ENCODE measurements at regions not wholly inside any gene's neighbourhood (a gene's known extent, or its start where the extent isn't known, plus 50 kb on each side); places are given as distances from the start of the nearest gene placed in this dataset.

DNA sequence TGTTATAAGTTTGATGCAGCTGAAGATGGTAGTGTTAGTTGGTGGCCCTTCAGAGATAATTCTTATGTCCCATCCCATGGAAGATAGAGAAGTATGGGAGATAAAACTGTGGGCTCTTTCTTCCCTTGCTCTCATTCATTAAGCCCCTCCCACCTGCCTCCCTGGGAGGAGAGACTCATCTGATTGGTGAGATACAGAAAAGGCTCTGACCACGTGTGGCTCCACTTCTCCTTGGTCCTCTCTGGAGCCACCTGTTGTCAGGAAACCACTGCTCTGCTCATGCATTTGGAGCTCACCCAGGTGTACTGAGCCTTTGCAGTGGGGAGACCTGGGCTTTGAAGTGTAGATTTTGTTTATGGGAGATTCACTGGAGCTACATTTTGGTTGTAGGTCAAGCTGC, 293.2 kb upstream of the RASGRP1 start:
- DNase-seq (ENCODE audit: low read depth) = no peak

DNA sequence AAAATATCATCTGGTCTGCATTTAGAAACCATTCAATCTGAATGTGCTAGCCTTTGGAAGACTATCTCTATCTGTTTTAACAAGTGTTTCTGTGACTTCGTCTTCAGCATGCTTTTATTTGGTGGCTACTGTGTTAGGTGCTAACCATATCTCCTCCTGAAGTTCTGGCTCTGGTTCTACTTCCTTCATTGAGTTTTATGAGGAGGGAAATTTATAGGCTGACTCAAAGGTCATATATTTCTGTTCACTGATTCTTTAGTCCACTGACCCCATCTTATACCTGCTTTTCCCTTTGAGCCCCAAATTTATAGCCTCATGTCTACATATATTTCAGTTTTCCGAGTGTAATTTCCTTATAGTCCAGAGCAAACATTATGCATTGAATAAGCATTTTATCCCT, 295.0 kb upstream of the RASGRP1 start:
- DNase-seq (ENCODE audit: low read depth) = no peak

DNA sequence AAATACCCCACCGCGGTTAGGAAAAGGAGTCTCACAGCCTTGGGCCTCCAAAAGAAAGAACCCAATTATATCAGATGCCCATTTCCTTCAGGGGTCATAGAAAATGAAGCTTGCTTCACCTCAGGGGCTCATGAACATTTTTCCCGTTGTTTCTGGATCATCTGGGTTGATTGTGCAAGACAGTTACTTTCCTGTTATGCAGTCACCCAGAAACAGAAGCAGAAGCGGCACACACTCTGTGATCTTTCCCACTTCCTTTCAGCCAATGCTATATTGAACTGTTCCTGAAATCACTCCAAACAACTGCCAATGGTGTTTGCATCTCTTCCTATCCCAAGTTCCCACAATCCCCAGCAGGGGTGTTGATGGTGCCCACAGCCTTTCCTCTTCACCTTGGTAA, 295.6 kb upstream of the RASGRP1 start:
- no peak for DNase-seq (ENCODE audit: low read depth)

DNA sequence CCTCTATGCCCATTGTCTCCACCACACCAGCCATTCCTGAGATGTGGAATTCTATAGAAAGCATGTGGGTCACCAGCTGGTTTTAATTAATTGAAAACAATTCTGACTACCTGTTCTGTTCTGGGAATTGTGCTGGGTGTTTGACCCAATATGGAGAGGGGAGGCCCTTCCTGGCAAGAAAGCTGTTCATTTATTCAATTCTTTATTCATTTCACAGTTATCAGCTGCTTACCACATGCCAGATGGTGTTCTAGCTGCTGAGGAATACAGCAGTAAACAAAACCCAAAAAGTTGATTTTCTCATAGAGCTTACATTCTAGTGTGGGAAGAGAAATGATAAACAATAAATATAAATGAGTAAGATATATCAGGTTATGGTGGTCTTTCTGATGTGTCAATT, 296.1 kb upstream of the RASGRP1 start:
- DNase-seq (ENCODE audit: low read depth) = no peak

DNA sequence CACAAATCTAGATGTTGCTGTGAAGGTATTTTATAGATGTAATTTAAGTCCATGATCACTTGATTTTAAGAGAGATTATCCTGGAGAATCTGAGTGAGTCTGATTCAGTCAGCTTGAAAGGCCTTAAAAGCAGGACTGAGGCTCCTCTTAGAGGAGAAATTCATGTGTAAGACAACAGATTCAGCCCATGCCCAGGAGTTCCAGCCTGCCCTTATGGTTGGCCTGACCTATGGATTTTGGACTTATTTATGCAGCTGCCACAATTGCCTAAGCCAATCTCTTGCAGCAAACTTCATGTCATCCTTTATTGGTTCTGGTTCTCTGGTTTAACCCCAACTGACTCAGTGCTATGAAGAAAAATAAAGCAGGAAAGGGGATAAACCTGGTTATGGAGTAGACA, 296.5 kb upstream of the RASGRP1 start:
- no peak for DNase-seq (ENCODE audit: low read depth)

DNA sequence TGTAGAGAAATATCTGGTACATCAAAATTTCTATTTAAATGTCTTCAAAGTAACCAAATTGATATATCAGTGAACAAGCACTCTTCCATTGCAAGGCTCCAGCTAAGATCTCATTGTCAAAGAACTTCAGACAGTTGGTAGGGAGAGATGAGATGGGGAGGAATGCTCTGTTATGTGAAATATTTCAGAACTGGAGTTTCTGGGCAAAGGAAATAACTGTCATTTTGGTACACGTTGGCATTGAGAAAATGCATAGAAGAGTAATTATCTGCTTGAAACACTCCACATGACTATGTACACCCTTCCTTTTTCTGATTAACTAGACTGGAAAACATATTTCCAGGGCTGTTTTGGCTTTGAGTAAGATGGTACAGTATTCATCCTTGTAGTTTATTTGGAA, 297.5 kb upstream of the RASGRP1 start:
- no peak for DNase-seq (ENCODE audit: low read depth)

DNA sequence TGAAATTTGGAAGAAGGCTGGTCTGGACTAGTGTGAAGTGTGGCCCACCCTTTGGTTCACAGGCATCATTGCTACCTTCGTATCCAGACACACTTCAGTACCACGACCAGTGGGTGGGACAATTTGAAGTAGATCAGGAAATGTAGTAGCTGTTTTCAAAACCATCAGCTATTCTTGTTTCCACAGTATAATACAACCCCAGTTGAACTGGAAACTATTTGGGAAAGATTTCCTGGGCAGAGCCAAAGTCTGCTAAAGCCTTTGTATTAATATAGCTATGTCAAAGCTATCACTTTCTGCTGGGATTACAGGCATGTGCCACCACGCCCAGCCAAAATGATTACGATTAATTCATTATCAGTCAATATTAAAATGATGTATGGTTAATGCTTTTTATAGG, 298.8 kb upstream of the RASGRP1 start:
- no peak for DNase-seq (ENCODE audit: low read depth)

DNA sequence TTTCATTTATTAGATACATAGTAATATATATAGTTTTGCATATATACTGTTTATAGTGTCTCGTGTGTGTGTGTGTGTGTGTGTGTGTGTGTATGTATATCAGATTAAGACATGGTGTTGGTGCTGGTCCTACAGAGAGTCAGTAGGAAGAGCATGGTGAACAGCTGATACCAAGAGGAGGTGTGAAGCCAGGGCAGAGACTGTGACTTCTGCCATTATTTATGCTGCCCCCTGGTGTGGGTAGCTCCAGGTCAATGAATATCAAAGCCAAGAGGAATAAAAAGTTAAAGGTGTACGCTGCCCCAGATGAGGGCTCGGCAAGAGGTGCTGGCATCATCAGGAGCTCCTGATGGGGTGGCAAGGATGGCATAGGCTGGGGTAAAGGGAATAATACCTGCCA, 299.5 kb upstream of the RASGRP1 start:
- no peak for DNase-seq (ENCODE audit: low read depth)

DNA sequence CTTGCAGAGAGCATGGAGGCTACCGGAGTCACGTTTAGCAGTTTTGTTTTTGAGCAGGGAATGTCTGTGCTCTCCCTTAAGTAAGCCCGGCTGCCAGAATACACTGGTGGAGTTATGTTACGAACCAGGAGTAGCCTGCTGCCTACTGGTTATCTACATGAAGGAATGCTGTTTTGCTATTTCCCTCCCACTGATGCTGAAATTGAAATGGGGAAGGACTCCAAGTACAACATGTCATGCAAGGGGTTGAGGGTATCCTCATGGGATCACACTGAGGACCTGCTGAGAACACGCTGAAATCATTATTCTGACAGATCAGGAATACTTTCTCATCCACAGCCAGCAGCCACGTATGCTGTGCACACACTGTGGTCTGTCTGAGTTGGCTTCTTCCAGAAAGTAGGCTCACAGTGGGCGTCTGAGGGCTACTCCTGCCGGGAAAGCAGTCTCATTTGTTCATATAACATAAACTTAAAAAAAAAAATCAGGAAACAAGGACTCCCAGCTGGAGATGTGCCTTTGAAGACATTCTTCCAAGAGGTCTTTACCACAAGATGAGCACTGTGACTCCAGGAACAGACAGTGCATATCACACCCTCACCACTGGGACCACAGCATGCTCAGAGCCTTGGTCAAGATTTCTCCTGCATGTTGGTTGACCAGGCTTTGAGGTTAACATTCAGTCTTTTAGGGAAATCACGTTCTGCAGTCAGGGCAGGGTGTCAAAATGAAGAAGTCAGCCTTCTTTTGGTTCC, 300.4 kb upstream of the RASGRP1 start:
- DNase-seq (ENCODE audit: low read depth) = no peak

DNA sequence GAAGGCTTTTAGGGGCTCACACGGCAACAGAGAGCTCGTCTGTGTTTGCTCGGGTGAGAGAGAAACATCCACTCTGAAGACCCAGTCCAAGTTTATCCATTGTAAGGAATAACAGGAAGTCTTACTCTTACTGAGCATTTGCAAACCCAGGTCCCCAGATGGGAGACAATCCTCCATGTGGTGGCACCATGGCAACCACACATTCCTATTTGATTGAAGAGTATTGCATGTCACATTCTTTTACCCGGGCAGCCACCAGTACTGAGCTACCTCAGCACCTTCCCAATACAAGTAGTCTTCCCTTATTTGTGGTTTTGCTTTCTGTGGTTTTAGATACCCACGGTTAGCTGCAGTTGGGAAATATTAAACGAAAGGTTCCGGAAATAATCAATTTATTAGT, 302.9 kb upstream of the RASGRP1 start:
- no peak for DNase-seq (ENCODE audit: low read depth)

DNA sequence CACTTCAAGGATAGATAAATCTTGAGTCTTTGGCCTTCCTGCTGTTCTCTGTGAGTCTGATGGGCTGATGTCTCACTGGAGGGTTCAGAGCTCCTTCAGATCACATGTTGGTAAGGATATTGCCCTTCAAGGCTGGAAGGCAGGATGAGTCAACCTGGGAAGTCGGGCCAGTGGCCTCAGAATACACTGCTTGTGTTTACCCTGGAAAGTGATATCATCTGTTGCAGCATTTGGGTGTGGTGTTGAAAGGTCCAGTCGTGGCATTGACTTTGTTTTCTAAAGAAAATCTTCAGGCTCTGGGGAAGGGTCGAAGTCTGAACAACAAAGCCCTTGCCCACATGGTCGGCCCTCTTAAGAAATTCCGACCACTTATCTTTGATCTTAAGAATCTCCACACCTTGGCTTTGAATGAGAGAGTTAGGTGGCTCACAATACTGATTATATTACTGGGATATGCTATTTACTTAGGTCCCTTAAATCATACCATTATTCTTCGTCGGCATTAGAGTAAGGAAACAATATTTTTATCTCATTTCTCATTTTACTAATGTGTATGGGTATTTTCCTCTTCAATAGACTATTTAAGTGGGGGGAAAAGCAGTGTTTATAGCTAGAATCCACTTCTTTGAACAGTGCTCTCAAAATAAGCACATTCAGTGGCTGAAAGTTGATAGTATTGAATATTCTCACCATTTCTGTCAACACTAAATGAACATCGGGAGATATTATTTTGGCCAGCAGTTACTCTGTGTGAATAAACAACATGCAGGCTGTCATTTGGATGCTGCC, 303.9 kb upstream of the RASGRP1 start:
- DNase-seq (ENCODE audit: low read depth) = no peak

DNA sequence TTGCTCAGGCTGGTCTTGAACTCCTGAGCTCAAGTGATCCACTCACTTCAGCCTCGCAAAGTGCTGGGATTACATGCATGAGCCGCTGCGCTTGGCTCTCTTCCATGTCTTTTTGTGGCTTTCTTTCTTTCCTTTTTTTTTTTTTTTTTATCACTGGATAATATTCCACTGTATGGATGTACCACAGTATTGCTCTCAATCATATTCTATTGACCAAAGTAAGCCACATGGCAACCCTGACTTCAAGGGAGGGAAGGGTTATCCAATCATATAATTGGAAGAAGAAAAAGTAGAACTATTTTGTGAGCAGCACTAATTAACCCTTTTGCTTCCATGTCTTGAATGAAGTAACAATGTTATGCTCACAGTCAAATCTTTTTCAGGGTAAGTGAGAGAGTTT, 307.0 kb upstream of the RASGRP1 start:
- no peak for DNase-seq (ENCODE audit: low read depth)

DNA sequence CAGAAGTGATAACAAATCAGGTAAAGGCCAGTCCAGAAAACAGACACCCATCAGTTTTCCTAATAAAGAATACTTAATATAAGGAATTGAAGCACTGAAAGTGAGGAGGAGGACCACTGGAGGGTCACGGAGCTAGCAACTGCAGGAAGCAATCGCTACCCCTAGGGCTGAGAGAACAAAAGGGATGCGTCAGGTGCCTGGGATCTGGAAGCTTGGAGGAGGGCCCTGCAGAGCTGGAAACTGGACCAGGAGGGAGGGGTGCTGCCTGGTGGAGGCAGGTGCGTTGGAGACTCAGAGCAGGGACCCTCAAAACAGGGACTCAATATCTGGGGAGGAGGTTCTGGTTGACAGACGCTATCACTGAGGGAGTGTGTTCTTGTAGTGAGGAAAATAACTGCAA, 308.1 kb upstream of the RASGRP1 start:
- no peak for DNase-seq (ENCODE audit: low read depth)

DNA sequence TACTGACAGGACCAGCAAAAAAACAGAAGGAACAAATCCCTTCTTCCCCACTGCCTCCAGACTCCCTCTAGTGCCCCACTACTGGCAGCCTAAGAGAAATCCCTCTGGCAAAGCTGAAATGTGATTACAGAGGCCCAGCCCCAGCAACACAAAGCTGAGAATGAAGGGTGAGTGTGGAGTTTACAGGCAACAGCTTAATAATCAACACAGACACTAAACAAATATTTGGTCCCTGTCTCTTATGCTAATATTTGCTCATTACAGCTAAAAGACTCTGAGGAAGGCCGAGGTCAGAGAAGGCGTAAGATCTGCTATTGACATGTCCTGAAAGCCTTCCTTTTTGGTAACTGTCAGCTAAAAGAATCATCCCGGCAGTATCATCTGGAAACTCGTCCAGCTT, 308.5 kb upstream of the RASGRP1 start:
- no peak for DNase-seq (ENCODE audit: low read depth)

DNA sequence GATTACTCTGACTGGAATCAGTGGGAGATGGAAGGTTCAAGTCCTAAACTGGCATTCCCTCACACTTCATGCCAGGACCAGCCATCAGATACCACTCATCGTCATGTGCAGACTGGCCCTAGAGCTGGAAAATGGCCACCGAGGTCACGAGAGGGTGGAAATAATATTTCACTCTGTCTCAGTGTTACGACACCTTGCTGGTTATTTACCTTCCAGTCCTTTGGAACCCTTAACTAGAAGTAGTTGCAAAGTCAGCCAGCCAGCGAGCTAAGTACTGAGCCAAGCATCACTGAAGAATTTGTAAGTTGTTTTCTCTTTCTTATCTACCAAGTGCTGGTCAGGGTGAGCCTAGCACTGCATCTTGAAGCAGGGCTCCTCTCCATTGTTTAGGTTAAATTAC, 309.9 kb upstream of the RASGRP1 start:
- no peak for DNase-seq (ENCODE audit: low read depth)

DNA sequence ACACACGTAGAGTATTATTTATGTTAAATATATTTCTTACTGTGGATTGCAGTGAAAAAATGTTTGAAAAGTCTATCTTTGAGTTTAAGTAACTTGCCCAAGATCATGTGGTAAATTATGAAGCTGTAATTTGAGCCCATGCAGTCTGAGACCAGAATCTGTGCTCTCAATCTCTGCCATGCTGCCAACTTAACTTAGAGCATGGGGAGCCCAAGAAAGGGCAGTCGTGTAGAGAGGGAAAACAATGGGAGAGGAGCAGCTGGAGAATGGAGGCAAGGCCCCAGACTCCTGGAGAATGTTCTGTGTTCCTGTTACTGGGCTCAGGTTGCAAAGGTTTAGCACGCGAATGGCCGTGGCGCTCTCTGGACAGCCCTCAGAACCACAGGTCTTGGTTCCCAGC, 311.6 kb upstream of the RASGRP1 start:
- DNase-seq (ENCODE audit: low read depth) = no peak

DNA sequence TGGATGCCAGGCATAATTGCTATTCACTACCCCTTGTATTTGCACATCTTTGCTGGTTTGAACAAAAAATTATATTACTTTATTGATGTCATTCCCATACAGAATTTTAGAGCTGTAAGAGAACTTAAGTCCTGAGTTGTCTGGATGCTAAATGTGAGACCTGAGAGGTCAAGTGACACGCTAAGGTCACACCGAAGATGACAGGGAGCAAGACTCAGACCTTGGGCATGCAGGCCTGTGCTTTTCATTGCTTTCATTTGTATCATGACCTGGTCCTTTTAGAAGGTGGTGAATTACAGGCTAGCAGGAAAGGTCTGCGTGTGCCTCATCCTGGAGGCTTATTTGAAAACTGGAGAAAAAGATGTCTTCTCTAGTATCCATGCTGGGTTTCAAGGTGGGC, 312.0 kb upstream of the RASGRP1 start:
- DNase-seq (ENCODE audit: low read depth) = no peak

DNA sequence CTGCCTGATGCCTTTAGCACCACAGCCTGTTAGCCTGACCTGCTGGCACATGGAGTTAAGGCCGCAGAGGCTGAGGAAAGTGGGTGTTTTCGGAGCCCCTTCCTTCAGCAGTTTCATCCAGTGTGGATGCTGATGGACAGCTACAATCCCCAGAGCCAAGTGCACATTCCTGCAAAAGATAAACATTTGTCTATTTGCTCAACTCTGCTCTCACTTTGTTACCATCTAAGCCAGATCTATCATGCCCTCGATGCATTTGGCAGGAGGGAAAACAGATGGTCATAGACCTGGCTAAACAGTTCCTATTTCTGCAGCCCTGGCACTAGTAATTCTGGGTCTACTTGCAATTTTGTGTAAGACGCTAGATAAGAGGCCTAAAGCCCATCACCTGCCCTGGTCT, 312.9 kb upstream of the RASGRP1 start:
- no peak for DNase-seq (ENCODE audit: low read depth)

DNA sequence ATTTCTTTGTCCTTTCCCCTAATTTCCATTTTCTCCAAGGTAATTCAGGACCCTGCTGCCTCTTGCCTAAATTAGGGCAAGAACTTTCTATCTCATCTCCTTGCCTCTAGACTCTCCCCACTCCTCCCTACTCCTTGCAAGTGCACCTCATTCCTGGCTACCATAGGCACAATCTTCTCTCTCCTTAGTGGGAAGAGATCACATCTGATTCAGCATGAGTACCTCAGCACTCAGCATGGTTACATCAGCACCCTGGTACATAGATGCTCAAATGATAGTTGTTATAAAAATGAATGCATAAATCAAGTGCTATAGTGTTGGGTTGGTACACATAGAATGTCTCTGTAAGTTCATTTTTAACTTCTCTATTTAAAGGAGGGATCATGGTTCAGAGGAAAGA, 313.4 kb upstream of the RASGRP1 start:
- no peak for DNase-seq (ENCODE audit: low read depth)

DNA sequence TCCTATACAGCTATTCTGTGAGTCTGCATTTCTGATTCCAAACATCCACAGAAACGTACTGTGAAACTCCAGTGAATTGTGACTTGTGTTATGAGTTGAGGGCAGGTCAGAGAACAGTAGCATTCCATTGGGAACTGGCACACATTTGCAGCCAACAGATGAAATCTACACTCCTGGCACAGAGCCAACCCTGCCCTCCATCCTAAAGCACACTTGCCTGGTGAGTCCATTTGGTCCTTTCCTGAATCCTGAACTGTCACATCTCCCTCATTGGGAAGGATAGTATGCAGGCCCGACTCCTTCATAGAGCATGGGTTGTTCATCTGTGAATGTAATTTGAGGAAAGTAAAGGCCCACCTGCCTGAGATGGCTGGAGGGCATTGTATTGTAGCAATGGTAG, 314.3 kb upstream of the RASGRP1 start:
- DNase-seq (ENCODE audit: low read depth) = no peak

DNA sequence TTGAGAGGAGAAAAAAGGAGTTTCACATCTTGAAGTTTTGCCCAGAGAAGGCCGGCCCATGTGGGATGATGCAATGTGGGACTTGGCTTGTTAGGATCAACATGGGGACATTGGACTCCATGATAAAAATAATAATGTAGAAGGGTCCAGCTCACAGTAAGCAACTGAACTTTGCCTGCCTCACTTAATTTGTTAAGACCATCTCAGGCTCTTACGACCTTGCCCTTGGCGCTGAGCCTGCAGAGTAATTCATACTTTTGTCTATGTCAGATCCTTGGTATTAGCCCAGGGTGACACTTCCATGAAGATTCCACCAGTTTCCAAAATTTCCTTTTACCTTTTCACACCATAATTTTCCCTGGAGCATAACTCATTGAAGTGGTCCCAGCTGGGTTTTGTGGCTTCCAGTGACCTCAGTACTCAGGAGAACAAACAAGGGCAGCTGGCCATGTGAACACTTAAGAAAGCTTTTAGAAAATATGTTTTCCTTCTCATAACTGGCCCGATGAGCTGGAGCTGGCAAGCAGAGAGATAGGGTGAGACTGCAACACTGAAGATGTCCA, 315.4 kb upstream of the RASGRP1 start:
- DNase-seq (ENCODE audit: low read depth) = no peak

DNA sequence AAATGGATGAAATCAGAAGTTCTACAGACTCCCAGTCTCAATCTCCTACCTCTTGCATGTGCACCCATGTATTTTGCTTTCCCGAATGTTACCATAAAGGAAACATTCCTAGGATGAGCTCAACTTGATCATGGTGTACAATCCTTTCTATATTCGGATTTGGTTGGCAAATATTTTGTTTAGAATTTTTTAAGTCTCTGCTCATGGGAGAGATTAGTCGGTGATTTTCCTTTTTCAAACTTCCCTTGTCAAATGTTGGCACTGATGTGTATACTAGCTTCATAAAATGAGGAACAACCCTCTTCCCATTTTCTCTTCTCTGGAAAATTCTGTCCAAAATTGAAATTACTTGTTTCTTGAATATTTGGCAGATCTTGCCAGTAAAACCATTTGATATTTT, 317.6 kb upstream of the RASGRP1 start:
- no peak for DNase-seq (ENCODE audit: low read depth)

DNA sequence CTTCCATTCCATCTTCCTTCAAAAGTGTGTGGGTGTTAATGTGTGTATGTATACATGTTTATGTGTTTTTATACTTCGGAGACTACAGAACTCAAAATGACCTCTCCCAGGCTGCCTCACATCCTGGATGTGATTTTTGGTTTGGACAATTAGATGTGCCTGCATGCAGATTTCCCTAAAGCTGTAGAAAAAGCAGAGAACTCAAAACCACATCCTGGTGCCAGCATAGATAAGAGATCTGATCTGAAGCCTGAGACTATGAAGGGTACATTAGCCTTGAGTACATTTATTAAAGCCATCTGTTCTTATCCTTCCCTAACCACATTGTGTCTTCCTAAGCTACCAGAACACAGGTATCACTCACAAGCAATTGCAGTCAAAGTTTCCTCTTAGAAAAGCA, 319.4 kb upstream of the RASGRP1 start:
- DNase-seq (ENCODE audit: low read depth) = no peak
